ENCODE measurements at regions not wholly inside any gene's neighbourhood (a gene's known extent, or its start where the extent isn't known, plus 50 kb on each side); places are given as distances from the start of the nearest gene placed in this dataset.

- TF ChIP-seq ZSCAN5A (tag by site-specific recombination; IDR thresholded peaks at IDR 0.05) (no peak), ZNF311 (tag by site-specific recombination; IDR thresholded peaks at IDR 0.05; ENCODE audit: borderline replicate concordance) (no peak), SETDB1 (IDR thresholded peaks at IDR 0.05; ENCODE audit: insufficient read length, low read length) (no peak), ZNF112 (tag by site-specific recombination; IDR thresholded peaks at IDR 0.05) (no peak), ZNF138 (tag by site-specific recombination; IDR thresholded peaks at IDR 0.05; ENCODE audit: borderline replicate concordance) (no peak), ZNF366 (tag by site-specific recombination; conservative IDR thresholded peaks at IDR 0.05) (no peak)
These were observed 578.9 kb upstream of the FAT1 start (continued) for GRCh38 chr4:187302457-187303150.

GRCh38 chr4:187304133-187304532, 580.5 kb upstream of the FAT1 start:
- Histone ChIP-seq H3K36me3 (ENCODE audit: control insufficient read depth in 2 of 2, insufficient read depth in 1 of 2, low read length in 2 of 2) (no peaks in the 10 kb centered on the region), H3K9me3 (ENCODE audit: control insufficient read depth, insufficient read depth, low read depth, low read length) (no peaks in the 10 kb centered on the region), H3K27ac (ENCODE audit: extremely low read depth, low read depth, low read length) (no peak overlapping the region), H3K4me1 (ENCODE audit: control insufficient read depth, insufficient read depth, low read length) (no peaks in the 10 kb centered on the region), H3K4me3 (ENCODE audit: low read depth, low read length) (no peak overlapping the region)
- 0 out of 2 replicates have a peak, but pooled peaks have one; percentile 7 for TF ChIP-seq GLIS1 (tag by site-specific recombination; IDR thresholded peaks at IDR 0.05)
- no peak for TF ChIP-seq ZNF18 (tag by site-specific recombination; IDR thresholded peaks at IDR 0.05)
- ChIA-PET CTCF (no interaction called here), POLR2A (no interaction called here)

- TF ChIP-seq ZNF266 (tag by site-specific recombination; IDR thresholded peaks at IDR 0.05; ENCODE audit: low read depth) (no peak), GLIS1 (tag by site-specific recombination; IDR thresholded peaks at IDR 0.05) (no peak), ZNF513 (tag by site-specific recombination; IDR thresholded peaks at IDR 0.05) (no peak), REST (tag by site-specific recombination; IDR thresholded peaks at IDR 0.05) (no peak), BCL6B (tag by site-specific recombination; IDR thresholded peaks at IDR 0.05) (no peak), KLF8 (tag by site-specific recombination; IDR thresholded peaks at IDR 0.05) (no peak), TRIM28 (IDR thresholded peaks at IDR 0.05; ENCODE audit: borderline replicate concordance, low read length) (no peak), ZNF423 (tag by site-specific recombination; IDR thresholded peaks at IDR 0.05) (no peak), ZNF785 (tag by site-specific recombination; IDR thresholded peaks at IDR 0.05) (no peak), ZBTB20 (tag by site-specific recombination; IDR thresholded peaks at IDR 0.05) (no peak), MZF1 (tag by site-specific recombination; IDR thresholded peaks at IDR 0.05; ENCODE audit: borderline replicate concordance) (no peak), ZNF133 (tag by site-specific recombination; IDR thresholded peaks at IDR 0.05) (no peak), ZSCAN30 (tag by site-specific recombination; IDR thresholded peaks at IDR 0.05) (no peak)
- Histone ChIP-seq H3K27ac (ENCODE audit: extremely low read depth, low read depth, low read length) (no peak overlapping the region), H3K4me1 (ENCODE audit: control insufficient read depth, insufficient read depth, low read length) (no peaks in the 10 kb centered on the region), H3K36me3 (ENCODE audit: control insufficient read depth in 2 of 2, insufficient read depth in 1 of 2, low read length in 2 of 2) (no peaks in the 10 kb centered on the region), H3K4me3 (ENCODE audit: low read depth, low read length) (no peak overlapping the region), H3K9me3 (ENCODE audit: control insufficient read depth, insufficient read depth, low read depth, low read length) (no peaks in the 10 kb centered on the region)
- ChIA-PET POLR2A (no interaction called here), CTCF (interaction anchor here (0.6 kb wide), 1 partner anchor 289 kb away, joined by 3 read pairs; no protein-coding TSS in a partner anchor)
These were observed 583.5 kb upstream of the FAT1 start for GRCh38 chr4:187307131-187307530.

Data from HEK293 (cell line).